ENCODE measurements at regions not wholly inside any gene's neighbourhood (a gene's known extent, or its start where the extent isn't known, plus 50 kb on each side); places are given as distances from the start of the nearest gene placed in this dataset.

- no peak for TF ChIP-seq RFX5 (IDR thresholded peaks at IDR 0.05; ENCODE audit: borderline replicate concordance, low read depth, low read length)
- TF ChIP-seq BRCA1 (IDR thresholded peaks at IDR 0.05; ENCODE audit: low read depth, low read length) = no peak
Measured at GRCh38 chr2:111701266-111701665, 182.7 kb downstream of the ANAPC1 start (continued).

Data from H1 (cell line).